Activated CD4-positive, alpha-beta T cell treated with anti-CD3 and anti-CD28 coated beads, Interleukin-2, amount 10 ng/mL, durations not matched to agents 7 days and 5 days (primary cell): ENCODE measurements at regions not wholly inside any gene's neighbourhood (a gene's known extent, or its start where the extent isn't known, plus 50 kb on each side); places are given as distances from the start of the nearest gene placed in this dataset.

Experiments used
- CTCF ChIA-PET: fragments of 350-600 bp; sonication (Branson Sonifier 250); formaldehyde crosslinking; loops from one replicate; lab custom pipeline; 2021; ENCODE audit warnings: antibody characterized with exemption; lab: Charles Lee
- POLR2A ChIA-PET: fragments of 350-600 bp; sonication (Branson Sonifier 250); formaldehyde crosslinking; loops from one replicate; lab custom pipeline; 2021; ENCODE audit warnings: antibody characterized with exemption; lab: Charles Lee
- DNase-seq: peaks from one replicate; pipeline ENCODE4 v3.0.0-alpha.2; 2020
- H3K27ac Mint-ChIP-seq: one replicate; pipeline ENCODE4 v1.8.0; 2021; ENCODE audit warnings: mild to moderate bottlenecking, moderate library complexity, mixed read lengths
- H3K27me3 Mint-ChIP-seq: one replicate; pipeline ENCODE4 v1.8.0; 2021; ENCODE audit warnings: mixed read lengths
- H3K36me3 Mint-ChIP-seq: one replicate; pipeline ENCODE4 v1.8.0; 2021; ENCODE audit warnings: low read depth, mixed read lengths
- H3K4me1 Mint-ChIP-seq: one replicate; pipeline ENCODE4 v1.8.0; 2021; ENCODE audit warnings: mixed read lengths
- H3K4me3 Mint-ChIP-seq: one replicate; pipeline ENCODE4 v1.8.0; 2021; ENCODE audit warnings: mild to moderate bottlenecking, moderate library complexity, mixed read lengths
- H3K9me3 Mint-ChIP-seq: one replicate; pipeline ENCODE4 v1.8.0; 2021; ENCODE audit warnings: mixed read lengths

DNA sequence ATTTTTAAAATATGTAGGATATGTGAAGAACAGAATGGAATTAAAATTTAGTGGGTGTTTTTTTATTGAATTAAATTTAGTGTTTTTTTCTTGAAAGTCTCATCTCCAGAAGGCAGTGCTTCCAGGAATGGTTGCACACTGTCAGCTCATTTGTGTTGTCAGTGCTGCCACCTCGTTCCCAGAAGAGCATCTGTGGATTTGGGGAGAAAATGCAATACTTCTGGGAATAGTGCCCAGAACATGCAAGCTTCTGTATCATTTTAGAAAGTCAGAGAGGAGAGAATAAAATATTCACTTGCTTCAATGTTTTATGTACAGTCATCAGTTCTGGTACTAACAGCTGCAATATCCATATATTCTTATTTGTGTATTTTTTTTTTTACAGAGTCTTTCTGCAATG, 608.8 kb downstream of the PCDH7 start:
- H3K36me3 Mint-ChIP-seq = no peaks in the 10 kb centered on the region
- no peak for DNase-seq
- CTCF ChIA-PET = no interaction called here
- no peak overlapping the region for H3K27ac Mint-ChIP-seq
- H3K9me3 Mint-ChIP-seq = peaks cover 3% of the 10 kb centered on the region
- H3K27me3 Mint-ChIP-seq = no peaks in the 10 kb centered on the region
- H3K4me1 Mint-ChIP-seq = no peaks in the 10 kb centered on the region
- POLR2A ChIA-PET = no interaction called here
- H3K4me3 Mint-ChIP-seq = no peak overlapping the region

DNA sequence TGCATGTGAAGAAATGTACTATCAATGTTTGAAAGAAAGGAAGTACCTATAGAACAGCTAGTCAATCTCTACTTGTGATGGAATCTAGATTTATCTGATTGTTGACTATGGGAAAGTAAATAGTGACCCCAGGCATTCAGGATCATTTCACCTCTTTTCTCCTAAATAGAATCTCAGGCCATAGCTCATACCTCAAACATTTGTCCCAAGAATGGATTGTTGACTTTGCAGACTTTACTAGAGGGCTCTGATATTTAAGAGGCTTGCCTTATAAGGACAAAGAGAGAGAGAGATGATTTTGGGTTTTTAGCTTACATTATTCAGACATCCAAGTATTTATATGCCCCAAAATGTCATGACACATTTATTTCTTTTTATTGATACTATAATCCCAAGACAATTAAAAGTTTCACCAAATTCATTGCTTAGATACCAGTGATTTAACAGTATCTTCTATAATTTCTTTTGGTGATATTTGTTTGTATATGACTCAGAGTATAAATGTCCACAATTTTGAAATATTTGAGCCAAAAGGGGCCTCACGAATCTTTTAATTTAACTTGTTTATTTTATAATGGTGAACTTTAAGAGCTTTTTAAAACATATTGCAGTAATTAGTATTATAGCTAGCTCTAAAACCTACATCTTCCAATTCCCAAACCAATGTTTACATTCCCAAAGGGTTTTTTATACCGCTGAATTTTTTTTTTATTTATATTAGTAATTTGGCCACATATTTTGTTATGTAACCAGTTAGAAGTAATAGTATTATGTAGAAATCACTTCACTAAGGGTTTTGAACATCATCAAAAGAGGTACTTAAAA, 614.1 kb downstream of the PCDH7 start:
- POLR2A ChIA-PET = no interaction called here

DNA sequence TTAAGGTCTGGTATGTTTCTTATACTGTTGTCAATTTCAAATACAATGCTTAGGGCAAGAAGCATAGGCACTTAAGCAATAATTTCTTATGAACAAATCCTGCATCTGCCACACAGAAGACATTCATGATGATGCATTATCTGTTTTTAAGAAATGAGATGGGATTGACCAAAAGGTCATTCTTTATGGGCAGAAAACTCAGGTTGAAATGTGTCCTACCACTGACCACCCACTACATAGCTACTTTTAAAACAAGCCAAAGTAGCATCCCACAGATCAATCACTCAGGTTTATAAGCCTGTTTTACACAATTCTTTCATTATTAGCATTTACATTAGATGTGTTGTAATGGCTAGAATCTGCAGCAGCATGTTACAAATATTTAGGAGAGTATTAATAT, 617.8 kb downstream of the PCDH7 start:
- POLR2A ChIA-PET = no interaction called here
- no peak for DNase-seq

More for the DNA sequence above, 614.1 kb downstream of the PCDH7 start:
- DNase-seq = no peak
- CTCF ChIA-PET = no interaction called here
- no peak overlapping the region for H3K27ac Mint-ChIP-seq
- no peaks in the 10 kb centered on the region for H3K36me3 Mint-ChIP-seq
- no peak overlapping the region for H3K4me3 Mint-ChIP-seq
- no peaks in the 10 kb centered on the region for H3K4me1 Mint-ChIP-seq
- H3K27me3 Mint-ChIP-seq = no peaks in the 10 kb centered on the region
- no peaks in the 10 kb centered on the region for H3K9me3 Mint-ChIP-seq

DNA sequence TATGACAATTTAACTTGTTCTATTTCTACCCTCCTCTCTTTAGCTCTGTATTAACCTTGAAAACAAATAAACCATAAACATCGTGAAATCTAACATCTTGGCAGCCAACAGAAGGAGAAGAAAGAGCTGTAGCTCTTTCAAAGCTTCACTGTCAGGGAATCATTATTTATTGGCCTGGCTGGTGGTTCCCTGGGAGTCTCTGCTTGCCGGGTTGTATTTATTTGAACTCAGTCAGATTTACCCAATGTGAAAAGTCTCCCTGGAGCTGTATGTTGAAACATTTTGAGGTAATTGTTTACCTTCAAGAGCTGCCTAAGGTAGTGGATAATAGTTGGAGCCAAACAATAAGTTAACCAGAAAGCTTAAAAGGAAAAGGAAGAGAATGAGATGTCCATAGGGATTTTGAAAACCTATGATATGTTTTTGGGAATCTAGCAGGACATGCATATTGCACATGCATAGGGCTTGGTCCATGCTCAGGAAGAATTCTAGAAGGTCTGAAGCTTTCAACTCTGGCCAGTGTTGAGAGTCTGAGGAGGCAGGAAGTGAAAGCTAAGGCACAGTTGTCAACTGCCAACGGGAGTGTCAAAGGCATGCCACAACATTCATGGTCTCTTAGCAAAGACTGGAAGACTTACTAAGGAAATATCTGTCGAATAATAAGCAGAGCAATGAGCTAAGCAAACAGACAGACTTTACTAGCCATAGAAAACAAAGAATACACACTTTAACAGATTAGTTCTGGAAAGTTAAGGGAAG, 621.6 kb downstream of the PCDH7 start:
- Mint-ChIP-seq H3K36me3 (no peaks in the 10 kb centered on the region), H3K27ac (no peak overlapping the region), H3K9me3 (peaks cover 5% of the 10 kb centered on the region), H3K4me3 (no peak overlapping the region), H3K27me3 (no peaks in the 10 kb centered on the region), H3K4me1 (no peaks in the 10 kb centered on the region)
- ChIA-PET CTCF (no interaction called here), POLR2A (no interaction called here)
- no peak for DNase-seq

More for the DNA sequence above, 617.8 kb downstream of the PCDH7 start:
- H3K27ac Mint-ChIP-seq = no peak overlapping the region
- H3K4me3 Mint-ChIP-seq = no peak overlapping the region
- CTCF ChIA-PET = no interaction called here
- peaks cover 5% of the 10 kb centered on the region for H3K9me3 Mint-ChIP-seq
- H3K36me3 Mint-ChIP-seq = no peaks in the 10 kb centered on the region
- H3K27me3 Mint-ChIP-seq = no peaks in the 10 kb centered on the region
- H3K4me1 Mint-ChIP-seq = no peaks in the 10 kb centered on the region

DNA sequence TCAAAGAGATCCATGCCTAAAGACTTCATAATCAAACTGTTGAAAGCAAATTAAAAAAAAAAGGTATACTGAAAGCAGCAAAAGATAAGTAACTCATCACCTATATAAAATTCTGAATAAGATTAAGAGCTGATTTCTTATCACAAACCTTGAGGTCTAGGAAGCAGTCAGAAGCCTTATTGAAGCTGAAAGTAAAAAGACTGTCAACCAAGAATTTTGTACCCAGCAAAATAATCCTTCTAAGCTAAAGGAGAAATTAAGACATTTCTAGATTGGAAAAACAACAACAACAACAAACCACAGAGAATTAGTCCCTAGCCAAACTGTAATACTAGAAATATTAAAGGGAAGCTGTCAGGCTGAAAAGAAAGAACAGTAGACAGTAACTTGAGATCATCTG, 622.9 kb downstream of the PCDH7 start:
- no peaks in the 10 kb centered on the region for H3K36me3 Mint-ChIP-seq
- no peak overlapping the region for H3K4me3 Mint-ChIP-seq
- no peaks in the 10 kb centered on the region for H3K27me3 Mint-ChIP-seq
- CTCF ChIA-PET = no interaction called here
- DNase-seq = no peak
- no peaks in the 10 kb centered on the region for H3K4me1 Mint-ChIP-seq
- no peak overlapping the region for H3K27ac Mint-ChIP-seq
- peaks cover 5% of the 10 kb centered on the region for H3K9me3 Mint-ChIP-seq
- POLR2A ChIA-PET = no interaction called here

DNA sequence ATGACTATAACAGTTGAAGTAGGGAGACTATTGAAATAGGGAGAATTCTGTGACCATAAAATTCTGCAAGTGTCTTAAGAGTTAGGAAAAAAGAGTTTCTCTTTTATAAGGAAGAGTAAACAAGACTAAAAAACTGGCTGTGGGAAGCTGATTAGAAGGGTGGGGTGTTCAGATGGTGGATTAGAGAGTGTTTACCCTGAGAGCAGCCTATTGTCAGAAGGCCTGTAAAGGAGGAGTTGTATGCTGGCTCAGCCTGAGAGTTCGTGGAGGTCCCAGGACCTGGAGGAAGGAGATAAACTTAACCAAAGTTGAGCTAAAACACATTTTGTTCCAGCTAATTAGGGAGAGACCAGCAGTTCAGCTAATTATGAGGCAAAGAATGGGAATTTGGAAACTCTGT, 629.7 kb downstream of the PCDH7 start:
- DNase-seq = no peak
- ChIA-PET POLR2A (no interaction called here), CTCF (no interaction called here)
- no peaks in the 10 kb centered on the region for H3K9me3 Mint-ChIP-seq
- no peaks in the 10 kb centered on the region for H3K27me3 Mint-ChIP-seq
- H3K36me3 Mint-ChIP-seq = no peaks in the 10 kb centered on the region
- H3K27ac Mint-ChIP-seq = no peak overlapping the region
- H3K4me3 Mint-ChIP-seq = no peak overlapping the region
- H3K4me1 Mint-ChIP-seq = no peaks in the 10 kb centered on the region

DNA sequence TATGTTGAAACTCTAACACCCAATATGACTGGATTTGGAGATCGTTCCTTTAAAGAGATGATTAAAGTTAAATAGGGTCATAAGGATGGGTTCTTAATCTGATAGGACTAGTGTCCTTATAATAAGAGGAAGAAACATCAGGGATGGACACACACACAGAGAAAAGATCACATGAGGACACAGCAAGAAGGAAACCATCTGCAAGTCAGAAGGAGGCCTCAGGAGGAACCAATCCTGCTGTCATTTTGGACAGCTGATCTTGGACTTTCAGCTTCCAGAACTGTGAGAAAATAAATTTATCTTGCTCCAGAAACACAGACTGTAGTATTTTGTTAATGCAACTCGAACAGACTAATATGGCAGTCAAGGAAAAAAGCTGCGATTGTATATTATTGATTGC, 631.5 kb downstream of the PCDH7 start:
- Mint-ChIP-seq H3K27me3 (no peaks in the 10 kb centered on the region), H3K36me3 (no peaks in the 10 kb centered on the region), H3K27ac (no peak overlapping the region), H3K4me3 (no peak overlapping the region), H3K9me3 (no peaks in the 10 kb centered on the region), H3K4me1 (no peaks in the 10 kb centered on the region)
- POLR2A ChIA-PET = no interaction called here
- no peak for DNase-seq
- CTCF ChIA-PET = no interaction called here

DNA sequence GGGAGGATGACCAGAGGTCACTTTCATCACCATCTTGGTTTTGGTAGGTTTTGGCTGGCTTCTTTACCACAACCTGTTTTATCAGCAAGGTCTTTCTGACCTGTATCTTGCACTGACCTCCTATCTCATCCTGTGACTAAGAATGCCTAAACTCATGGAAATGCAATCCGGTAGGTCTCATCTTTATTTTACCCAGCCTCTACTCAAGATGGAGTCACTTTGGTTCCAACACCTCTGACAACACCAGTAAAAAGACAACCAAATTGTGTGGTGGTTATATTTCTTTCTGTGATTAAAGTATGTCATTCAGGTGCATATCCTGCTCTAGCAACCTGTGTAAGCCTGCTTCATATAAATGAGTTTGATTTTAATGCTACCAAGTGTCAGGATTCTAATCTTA, 636.7 kb downstream of the PCDH7 start:
- H3K4me3 Mint-ChIP-seq = no peak overlapping the region
- H3K27ac Mint-ChIP-seq = no peak overlapping the region
- ChIA-PET CTCF (no interaction called here), POLR2A (no interaction called here)
- no peaks in the 10 kb centered on the region for H3K9me3 Mint-ChIP-seq
- H3K36me3 Mint-ChIP-seq = no peaks in the 10 kb centered on the region
- H3K4me1 Mint-ChIP-seq = no peaks in the 10 kb centered on the region
- no peak for DNase-seq
- no peaks in the 10 kb centered on the region for H3K27me3 Mint-ChIP-seq

DNA sequence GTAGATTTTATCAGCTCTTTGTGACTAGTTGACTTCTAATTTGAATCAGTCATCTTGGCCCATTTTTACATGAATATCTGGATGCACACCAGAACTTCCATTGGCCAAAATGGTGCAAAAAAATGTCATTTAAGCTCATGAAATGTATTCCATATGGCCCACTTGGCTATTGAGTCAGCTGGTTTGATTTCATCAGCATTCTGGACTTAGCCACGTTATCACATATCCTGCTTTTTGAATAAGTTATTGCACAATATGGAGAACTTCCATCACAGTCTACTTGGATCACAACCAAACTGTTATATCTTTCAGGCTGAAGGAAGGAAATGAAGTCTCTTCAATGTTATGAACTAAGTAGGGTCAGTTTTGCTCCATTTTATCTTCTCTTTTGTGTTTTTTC, 640.6 kb downstream of the PCDH7 start:
- no peak overlapping the region for H3K4me3 Mint-ChIP-seq
- H3K9me3 Mint-ChIP-seq = peaks cover 3% of the 10 kb centered on the region
- CTCF ChIA-PET = no interaction called here
- H3K27me3 Mint-ChIP-seq = no peaks in the 10 kb centered on the region
- no peaks in the 10 kb centered on the region for H3K36me3 Mint-ChIP-seq
- no peaks in the 10 kb centered on the region for H3K4me1 Mint-ChIP-seq
- no peak overlapping the region for H3K27ac Mint-ChIP-seq
- DNase-seq = no peak
- POLR2A ChIA-PET = no interaction called here

DNA sequence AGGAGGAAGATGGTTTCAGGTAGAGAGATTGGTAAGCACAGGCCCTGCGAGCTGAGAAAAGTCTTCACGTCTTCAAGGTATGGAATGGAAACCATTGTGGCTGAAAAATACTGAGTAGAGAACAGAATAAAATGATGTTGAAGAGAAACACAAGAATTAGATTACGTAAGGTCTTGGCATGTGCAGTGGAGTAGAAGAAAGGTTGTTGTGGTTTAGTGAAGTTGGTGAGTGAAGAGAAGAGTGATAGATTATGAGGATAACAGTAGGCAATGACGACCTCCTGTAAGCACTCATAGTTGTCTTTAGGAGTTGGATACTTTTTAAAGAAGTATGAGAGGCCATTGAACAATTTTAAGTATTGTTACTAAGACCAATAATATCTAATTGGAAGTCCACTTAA, 642.6 kb downstream of the PCDH7 start:
- H3K9me3 Mint-ChIP-seq = peaks cover 3% of the 10 kb centered on the region
- H3K27me3 Mint-ChIP-seq = no peaks in the 10 kb centered on the region
- no peak for DNase-seq
- ChIA-PET CTCF (no interaction called here), POLR2A (no interaction called here)
- no peak overlapping the region for H3K27ac Mint-ChIP-seq
- no peaks in the 10 kb centered on the region for H3K36me3 Mint-ChIP-seq
- no peak overlapping the region for H3K4me3 Mint-ChIP-seq
- H3K4me1 Mint-ChIP-seq = no peaks in the 10 kb centered on the region

DNA sequence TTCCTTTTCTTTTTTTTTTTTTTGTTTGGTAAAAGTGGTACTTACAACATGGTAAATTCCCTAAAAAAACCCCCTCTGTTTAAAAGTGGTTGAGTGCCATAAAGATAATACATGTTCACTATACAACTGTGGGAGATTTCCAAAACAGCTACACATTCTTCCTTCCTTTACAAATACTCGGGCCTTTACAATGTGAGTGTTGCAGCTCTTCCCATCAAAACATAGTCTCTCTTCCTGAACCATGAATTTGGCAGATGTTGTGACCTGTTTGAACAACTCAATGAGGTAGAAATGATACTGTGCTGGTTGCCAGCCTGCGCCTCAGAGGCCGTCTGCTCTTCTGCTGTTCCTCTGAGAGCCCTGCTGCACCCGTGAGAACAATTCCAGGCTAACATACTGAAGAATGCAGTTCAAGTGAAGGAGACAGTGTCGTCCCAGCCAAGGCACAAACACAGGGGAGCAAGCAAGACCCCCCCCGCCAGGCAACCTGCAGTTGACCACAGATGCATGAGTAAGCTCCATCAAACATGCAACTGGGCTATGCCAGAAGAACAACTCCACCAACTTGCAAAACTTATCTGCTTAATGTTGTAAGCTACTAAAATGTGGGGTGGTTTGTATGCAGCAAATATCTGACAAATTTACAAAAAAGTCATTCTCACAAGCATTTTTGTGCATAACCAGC, 645.0 kb downstream of the PCDH7 start:
- no peak for DNase-seq
- Mint-ChIP-seq H3K4me3 (no peak overlapping the region), H3K4me1 (no peaks in the 10 kb centered on the region), H3K27ac (no peak overlapping the region), H3K9me3 (peaks cover 3% of the 10 kb centered on the region), H3K36me3 (no peaks in the 10 kb centered on the region), H3K27me3 (no peaks in the 10 kb centered on the region)
- ChIA-PET CTCF (no interaction called here), POLR2A (no interaction called here)

DNA sequence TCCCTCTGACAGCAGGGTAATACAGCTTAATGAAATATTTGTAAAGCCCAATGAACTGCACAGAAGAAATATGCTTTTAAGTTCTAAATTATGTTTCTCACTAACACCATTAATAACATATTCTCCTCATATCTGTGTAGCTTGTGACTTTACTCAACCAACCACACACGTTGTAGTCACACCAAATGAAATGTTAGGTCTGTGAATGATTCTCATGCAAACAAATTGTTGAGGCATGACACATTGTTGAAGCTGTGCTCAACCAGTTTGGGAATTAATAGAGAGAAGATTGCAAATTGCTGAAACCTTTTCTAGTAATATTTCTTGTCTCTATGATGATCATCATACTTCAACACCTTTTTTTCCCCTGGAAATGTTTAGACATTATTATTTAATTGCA, 645.9 kb downstream of the PCDH7 start:
- H3K27me3 Mint-ChIP-seq = no peaks in the 10 kb centered on the region
- ChIA-PET POLR2A (no interaction called here), CTCF (no interaction called here)
- no peaks in the 10 kb centered on the region for H3K36me3 Mint-ChIP-seq
- no peak overlapping the region for H3K4me3 Mint-ChIP-seq
- no peak overlapping the region for H3K27ac Mint-ChIP-seq
- DNase-seq = no peak
- H3K9me3 Mint-ChIP-seq = peaks cover 3% of the 10 kb centered on the region
- no peaks in the 10 kb centered on the region for H3K4me1 Mint-ChIP-seq

DNA sequence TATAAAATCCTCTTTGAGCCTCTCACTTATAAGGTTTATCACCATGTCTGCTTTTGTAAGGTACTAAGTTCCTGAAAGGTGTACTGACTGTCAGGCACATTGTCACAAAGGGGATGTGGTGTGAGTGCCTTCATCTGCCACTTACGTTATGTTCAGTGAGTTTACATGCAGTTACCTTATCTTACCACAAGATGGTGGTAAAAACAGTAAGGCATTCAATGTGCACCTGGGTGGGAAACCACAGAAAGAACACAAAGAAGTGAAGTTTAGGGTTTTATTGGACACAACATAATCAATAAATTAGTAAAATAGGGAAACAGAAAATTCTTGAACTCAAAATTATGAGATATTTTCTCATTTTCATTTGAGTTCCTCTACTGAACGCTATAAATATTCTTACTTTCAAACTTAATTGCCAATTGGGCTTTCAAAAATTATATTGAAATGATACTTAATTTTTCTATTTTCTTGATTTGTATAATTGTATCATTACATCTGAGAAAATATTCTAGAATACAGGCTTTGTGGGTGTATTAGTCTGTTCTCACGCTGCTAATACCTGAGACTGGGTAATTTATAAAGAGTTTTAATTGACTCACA, 650.8 kb downstream of the PCDH7 start:
- Mint-ChIP-seq H3K4me1 (no peaks in the 10 kb centered on the region), H3K36me3 (no peaks in the 10 kb centered on the region), H3K4me3 (no peak overlapping the region), H3K27me3 (no peaks in the 10 kb centered on the region), H3K9me3 (peaks cover 3% of the 10 kb centered on the region), H3K27ac (no peak overlapping the region)
- ChIA-PET POLR2A (no interaction called here), CTCF (no interaction called here)
- DNase-seq = no peak
